Breast epithelium (tissue), 4 donors: ENCODE measurements at regions not wholly inside any gene's neighbourhood (a gene's known extent, or its start where the extent isn't known, plus 50 kb on each side); places are given as distances from the start of the nearest gene placed in this dataset.

Experiments used
- DNase-seq, 2 donors: peaks; one replicate each; pipeline ENCODE4 v3.0.0-alpha.2; 2019; ENCODE audit warnings: low spot score in 2 of 2
- H3K27ac ChIP-seq, 2 donors: fragments of 200-600 bp; sonication (generic) in 1 of 2; one replicate each; pipeline ENCODE4 v1.5.1; 2016 to 2019; ENCODE audit warnings: mild to moderate bottlenecking in 1 of 2
- H3K27me3 ChIP-seq, 2 donors: fragments of 200-600 bp; sonication (generic) in 1 of 2; one replicate each; pipeline versions ENCODE4 v1.5.1 to v1.6.0; 2017 to 2019; ENCODE audit warnings: control low read depth in 1 of 2, mild to moderate bottlenecking in 1 of 2
- H3K36me3 ChIP-seq: fragments of 200-600 bp; one replicate; pipeline ENCODE4 v1.5.1; 2019
- H3K4me1 ChIP-seq, 2 donors: fragments of 200-600 bp; sonication (generic); one replicate each; pipeline ENCODE4 v1.5.1; 2016 to 2019; ENCODE audit warnings: control low read depth in 1 of 2
- H3K4me3 ChIP-seq, 3 donors: fragments of 200-600 bp; sonication (generic); 1 replicate in 2 of 3; 2 replicates in 1 of 3; pipeline ENCODE4 v1.5.1; 2016 to 2019; ENCODE audit warnings: mild to moderate bottlenecking in 3 of 3, moderate library complexity in 2 of 3
- H3K9me3 ChIP-seq, 2 donors: fragments of 200-600 bp; sonication (generic) in 1 of 2; one replicate each; pipeline ENCODE4 v1.5.1; 2016 to 2019; ENCODE audit warnings: control low read depth in 1 of 2
- CTCF ChIP-seq, 3 donors: fragments of 450-650 bp; IDR thresholded peaks; one replicate each; pipeline ENCODE4 v1.5.1; 2016 to 2017; ENCODE audit warnings: antibody characterized with exemption in 3 of 3, mild to moderate bottlenecking in 3 of 3, moderate library complexity in 3 of 3
- POLR2A ChIP-seq: fragments of 450-650 bp; IDR thresholded peaks from one replicate; pipeline ENCODE4 v1.6.1; 2016; ENCODE audit warnings: antibody characterized with exemption, mild to moderate bottlenecking, moderate library complexity
- POLR2AphosphoS5 ChIP-seq, 3 donors: sonication (generic); formaldehyde crosslinking; IDR thresholded peaks; one replicate each; pipeline ENCODE4 v1.6.1; 2017; ENCODE audit warnings: antibody characterized with exemption in 3 of 3
- intact Hi-C: fragments of 100-400 bp; cut with DNase I; formaldehyde crosslinking; loops from one replicate; pipeline ENCODE4 v1.15.1; 2023; ENCODE audit warnings: low total_unique reads

DNA sequence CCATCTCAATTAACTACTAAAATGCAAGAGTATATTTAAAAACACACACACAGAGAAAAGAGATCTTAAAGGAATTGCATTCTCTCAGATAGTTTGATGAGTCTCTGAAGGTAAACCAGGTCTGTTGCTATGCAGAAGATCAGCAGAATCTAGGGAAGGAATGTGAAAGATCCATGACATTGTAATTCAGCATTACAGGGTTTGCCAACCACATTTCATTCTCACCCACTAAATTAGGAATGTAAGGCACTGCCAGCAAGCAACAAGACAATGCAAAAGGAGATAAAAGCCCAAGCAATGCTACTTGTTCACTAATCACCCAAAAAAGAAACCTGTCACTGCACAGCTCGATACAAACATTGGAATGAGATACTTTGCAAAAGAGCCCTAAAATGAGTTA, 106.3 kb downstream of the LRIG3 start:
- Histone ChIP-seq H3K4me1 (no peaks in the 10 kb centered on the region), H3K27ac (peak overlapping the region in 1 of 2 donors; percentile 0), H3K27me3 (no peaks in the 10 kb centered on the region), H3K9me3 (no peaks in the 10 kb centered on the region), H3K4me3 (no peak overlapping the region), H3K36me3 (no peaks in the 10 kb centered on the region)
- no peak for DNase-seq
- intact Hi-C loops, result no loop called here
- TF ChIP-seq POLR2AphosphoS5 (IDR thresholded peaks at IDR 0.05) (no peak), CTCF (IDR thresholded peaks at IDR 0.05) (no peak), POLR2A (no peak)

- H3K27me3 ChIP-seq, result no peaks in the 10 kb centered on the region
- intact Hi-C loops, result no loop called here
- TF ChIP-seq POLR2AphosphoS5 (IDR thresholded peaks at IDR 0.05), result no peak
- no peak for TF ChIP-seq POLR2A
- TF ChIP-seq CTCF (IDR thresholded peaks at IDR 0.05), result no peak
- no peak overlapping the region for H3K27ac ChIP-seq
- H3K9me3 ChIP-seq, result no peaks in the 10 kb centered on the region
- no peak overlapping the region for H3K4me3 ChIP-seq
- H3K36me3 ChIP-seq, result no peaks in the 10 kb centered on the region
- no peaks in the 10 kb centered on the region for H3K4me1 ChIP-seq
- no peak for DNase-seq
Measured at GRCh38 chr12:58815235-58815634, 105.1 kb downstream of the LRIG3 start.

DNA sequence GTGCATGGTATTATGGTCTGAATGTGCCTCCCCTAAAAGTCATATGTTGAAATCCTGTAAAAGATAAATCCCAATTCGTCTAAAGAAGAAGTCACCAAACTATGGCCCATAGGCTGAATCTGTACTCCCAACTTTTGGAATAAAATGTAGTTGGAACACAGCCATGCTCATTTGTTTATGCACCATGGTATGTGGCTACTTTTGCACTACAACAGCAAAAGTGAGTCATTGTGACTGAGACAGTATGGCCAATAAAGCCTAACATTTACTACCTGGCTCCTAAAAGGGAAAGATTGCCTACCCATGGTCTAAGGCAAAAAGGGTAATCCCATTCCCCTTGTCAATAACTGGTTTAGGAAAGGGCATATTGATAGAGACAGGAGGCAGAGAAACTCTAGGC, 101.8 kb downstream of the LRIG3 start:
- no peaks in the 10 kb centered on the region for H3K9me3 ChIP-seq
- H3K4me3 ChIP-seq, result no peak overlapping the region
- H3K27me3 ChIP-seq, result no peaks in the 10 kb centered on the region
- H3K36me3 ChIP-seq, result no peaks in the 10 kb centered on the region
- no peak for TF ChIP-seq CTCF (IDR thresholded peaks at IDR 0.05)
- no peak for TF ChIP-seq POLR2AphosphoS5 (IDR thresholded peaks at IDR 0.05)
- no peak for TF ChIP-seq POLR2A
- intact Hi-C loops, result no loop called here
- H3K4me1 ChIP-seq, result no peaks in the 10 kb centered on the region
- no peak for DNase-seq
- no peak overlapping the region for H3K27ac ChIP-seq

- peak overlapping the region in 1 of 2 donors; percentile 46 for H3K27ac ChIP-seq
- no peaks in the 10 kb centered on the region for H3K9me3 ChIP-seq
- H3K36me3 ChIP-seq, result no peaks in the 10 kb centered on the region
- no peak for DNase-seq
- intact Hi-C loops, result no loop called here
- no peaks in the 10 kb centered on the region for H3K27me3 ChIP-seq
- TF ChIP-seq CTCF (IDR thresholded peaks at IDR 0.05) (no peak), POLR2AphosphoS5 (IDR thresholded peaks at IDR 0.05) (no peak), POLR2A (no peak)
- H3K4me1 ChIP-seq, result no peaks in the 10 kb centered on the region
- no peak overlapping the region for H3K4me3 ChIP-seq
Measured at GRCh38 chr12:58819345-58819744, 101.0 kb downstream of the LRIG3 start.

GRCh38 chr12:58819985-58820384, 100.3 kb downstream of the LRIG3 start:
- Histone ChIP-seq H3K27ac (peak overlapping the region in 1 of 2 donors; percentile 46), H3K27me3 (no peaks in the 10 kb centered on the region), H3K4me1 (no peaks in the 10 kb centered on the region), H3K36me3 (no peaks in the 10 kb centered on the region), H3K4me3 (no peak overlapping the region), H3K9me3 (no peaks in the 10 kb centered on the region)
- TF ChIP-seq POLR2A, result no peak
- TF ChIP-seq CTCF (IDR thresholded peaks at IDR 0.05), result no peak
- no peak for TF ChIP-seq POLR2AphosphoS5 (IDR thresholded peaks at IDR 0.05)
- intact Hi-C loops, result no loop called here
- no peak for DNase-seq
